ENCODE measurements at regions not wholly inside any gene's neighbourhood (a gene's known extent, or its start where the extent isn't known, plus 50 kb on each side); places are given as distances from the start of the nearest gene placed in this dataset.
"Not testable (repeated sequence)": the region's sequence is repeated elsewhere in the genome, so short reads cannot be mapped to it uniquely, and the experiment has no call there.

- Mint-ChIP-seq H3K9me3 (peaks cover 5% of the 10 kb centered on the region), H3K4me1 (peaks cover 10% of the 10 kb centered on the region), H3K36me3 (peaks cover 2% of the 10 kb centered on the region), H3K27me3 (ENCODE audit: low read depth) (no peaks in the 10 kb centered on the region), H3K4me3 (no peak overlapping the region), H3K27ac (no peak overlapping the region)
- DNase-seq (ENCODE audit: low spot score in 2 of 2, unreplicated experiment in 2 of 2) = no peak
- no peak for TF ChIP-seq CTCF (IDR thresholded peaks at IDR 0.05; ENCODE audit: unreplicated experiment)
These were observed 194.6 kb upstream of the SAMSN1 start for GRCh38 chr21:14740692-14741091.

GRCh38 chr21:14740116-14740515, 194.0 kb upstream of the SAMSN1 start:
- no peak overlapping the region for H3K4me3 Mint-ChIP-seq
- peaks cover 5% of the 10 kb centered on the region for H3K9me3 Mint-ChIP-seq

GRCh38 chr21:14739590-14739989, 193.5 kb upstream of the SAMSN1 start:
- TF ChIP-seq CTCF (IDR thresholded peaks at IDR 0.05; ENCODE audit: unreplicated experiment) = no peak
- Mint-ChIP-seq H3K36me3 (peaks cover 2% of the 10 kb centered on the region), H3K4me1 (peaks cover 10% of the 10 kb centered on the region), H3K27me3 (ENCODE audit: low read depth) (no peaks in the 10 kb centered on the region), H3K9me3 (peaks cover 5% of the 10 kb centered on the region), H3K27ac (no peak overlapping the region), H3K4me3 (no peak overlapping the region)
- DNase-seq (ENCODE audit: low spot score in 2 of 2, unreplicated experiment in 2 of 2) = no peak

More at GRCh38 chr21:14740116-14740515, 194.0 kb upstream of the SAMSN1 start:
- no peak for DNase-seq (ENCODE audit: low spot score in 2 of 2, unreplicated experiment in 2 of 2)
- H3K27me3 Mint-ChIP-seq (ENCODE audit: low read depth) = no peaks in the 10 kb centered on the region
- TF ChIP-seq CTCF (IDR thresholded peaks at IDR 0.05; ENCODE audit: unreplicated experiment) = no peak
- H3K27ac Mint-ChIP-seq = no peak overlapping the region
- H3K36me3 Mint-ChIP-seq = peaks cover 2% of the 10 kb centered on the region
- H3K4me1 Mint-ChIP-seq = peaks cover 10% of the 10 kb centered on the region

- DNase-seq (ENCODE audit: low spot score in 2 of 2, unreplicated experiment in 2 of 2); H3K4me3 Mint-ChIP-seq; H3K27ac Mint-ChIP-seq; H3K27me3 Mint-ChIP-seq (ENCODE audit: low read depth); H3K9me3 Mint-ChIP-seq; H3K36me3 Mint-ChIP-seq: not testable (repeated sequence)
- peaks cover 10% of the 10 kb centered on the region for H3K4me1 Mint-ChIP-seq
These were observed 192.5 kb upstream of the SAMSN1 start for GRCh38 chr21:14738576-14738975.

- no peak for DNase-seq (ENCODE audit: low spot score in 2 of 2, unreplicated experiment in 2 of 2)
- H3K27ac Mint-ChIP-seq = no peak overlapping the region
- no peaks in the 10 kb centered on the region for H3K36me3 Mint-ChIP-seq
- H3K27me3 Mint-ChIP-seq (ENCODE audit: low read depth) = no peaks in the 10 kb centered on the region
- peaks cover 10% of the 10 kb centered on the region for H3K4me1 Mint-ChIP-seq
- H3K9me3 Mint-ChIP-seq = no peaks in the 10 kb centered on the region
- no peak for TF ChIP-seq CTCF (IDR thresholded peaks at IDR 0.05; ENCODE audit: unreplicated experiment)
- H3K4me3 Mint-ChIP-seq = no peak overlapping the region
These were observed 191.8 kb upstream of the SAMSN1 start for GRCh38 chr21:14737922-14738321.

- H3K4me1 Mint-ChIP-seq = peaks cover 10% of the 10 kb centered on the region
- no peaks in the 10 kb centered on the region for H3K27me3 Mint-ChIP-seq (ENCODE audit: low read depth)
- TF ChIP-seq CTCF (IDR thresholded peaks at IDR 0.05; ENCODE audit: unreplicated experiment) = no peak
- no peaks in the 10 kb centered on the region for H3K9me3 Mint-ChIP-seq
- no peak overlapping the region for H3K27ac Mint-ChIP-seq
- DNase-seq (ENCODE audit: low spot score in 2 of 2, unreplicated experiment in 2 of 2) = no peak
- no peaks in the 10 kb centered on the region for H3K36me3 Mint-ChIP-seq
- H3K4me3 Mint-ChIP-seq = no peak overlapping the region
These were observed 191.2 kb upstream of the SAMSN1 start for GRCh38 chr21:14737284-14737691.

Data from mesothelial cell of epicardium (in vitro differentiated cells).